Fibroblast of pulmonary artery (primary cell): ENCODE measurements at regions not wholly inside any gene's neighbourhood (a gene's known extent, or its start where the extent isn't known, plus 50 kb on each side); places are given as distances from the start of the nearest gene placed in this dataset.

Experiments
- DNase-seq: peaks from one replicate; pipeline ENCODE4 v3.0.0-alpha.2; 2010; ENCODE audit warnings: low read depth
- H3K4me3 ChIP-seq: replicated peaks from 2 replicates; pipeline ENCODE4 v1.5.1; 2011; ENCODE audit warnings: low read depth, mild to moderate bottlenecking, control low read depth, low read length, moderate library complexity
- TF ChIP-seq, protein P1 (sequence below): IDR thresholded peaks from 2 replicates; pipeline ENCODE4 v1.5.1; 2011; ENCODE audit warnings: mild to moderate bottlenecking, control low read depth, low read length, inconsistent platforms; ENCODE audit errors: missing control alignments

DNA sequence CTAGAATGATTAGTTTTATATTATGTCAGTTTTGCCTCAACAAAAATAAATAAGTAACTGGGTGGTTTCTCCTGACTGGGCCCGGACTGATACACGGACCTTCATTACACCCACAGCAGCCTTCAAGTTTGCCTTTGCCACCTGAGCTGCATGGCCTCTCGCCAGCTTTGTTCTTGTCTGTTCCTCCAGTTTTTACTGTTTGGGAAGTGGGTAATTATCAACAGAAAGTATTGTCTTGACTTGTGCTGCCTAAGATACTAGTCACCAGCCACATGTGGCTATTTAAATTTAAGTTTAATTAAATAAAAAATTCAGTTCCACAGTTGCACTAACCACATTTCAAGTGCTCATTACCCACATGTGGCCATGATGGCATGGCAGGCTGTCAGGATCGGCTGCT, 74.7 kb upstream of the INTU start:
- no peak overlapping the region for H3K4me3 ChIP-seq
- no peak for DNase-seq
- TF ChIP-seq, protein P1, sequence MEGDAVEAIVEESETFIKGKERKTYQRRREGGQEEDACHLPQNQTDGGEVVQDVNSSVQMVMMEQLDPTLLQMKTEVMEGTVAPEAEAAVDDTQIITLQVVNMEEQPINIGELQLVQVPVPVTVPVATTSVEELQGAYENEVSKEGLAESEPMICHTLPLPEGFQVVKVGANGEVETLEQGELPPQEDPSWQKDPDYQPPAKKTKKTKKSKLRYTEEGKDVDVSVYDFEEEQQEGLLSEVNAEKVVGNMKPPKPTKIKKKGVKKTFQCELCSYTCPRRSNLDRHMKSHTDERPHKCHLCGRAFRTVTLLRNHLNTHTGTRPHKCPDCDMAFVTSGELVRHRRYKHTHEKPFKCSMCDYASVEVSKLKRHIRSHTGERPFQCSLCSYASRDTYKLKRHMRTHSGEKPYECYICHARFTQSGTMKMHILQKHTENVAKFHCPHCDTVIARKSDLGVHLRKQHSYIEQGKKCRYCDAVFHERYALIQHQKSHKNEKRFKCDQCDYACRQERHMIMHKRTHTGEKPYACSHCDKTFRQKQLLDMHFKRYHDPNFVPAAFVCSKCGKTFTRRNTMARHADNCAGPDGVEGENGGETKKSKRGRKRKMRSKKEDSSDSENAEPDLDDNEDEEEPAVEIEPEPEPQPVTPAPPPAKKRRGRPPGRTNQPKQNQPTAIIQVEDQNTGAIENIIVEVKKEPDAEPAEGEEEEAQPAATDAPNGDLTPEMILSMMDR, result no peak

DNA sequence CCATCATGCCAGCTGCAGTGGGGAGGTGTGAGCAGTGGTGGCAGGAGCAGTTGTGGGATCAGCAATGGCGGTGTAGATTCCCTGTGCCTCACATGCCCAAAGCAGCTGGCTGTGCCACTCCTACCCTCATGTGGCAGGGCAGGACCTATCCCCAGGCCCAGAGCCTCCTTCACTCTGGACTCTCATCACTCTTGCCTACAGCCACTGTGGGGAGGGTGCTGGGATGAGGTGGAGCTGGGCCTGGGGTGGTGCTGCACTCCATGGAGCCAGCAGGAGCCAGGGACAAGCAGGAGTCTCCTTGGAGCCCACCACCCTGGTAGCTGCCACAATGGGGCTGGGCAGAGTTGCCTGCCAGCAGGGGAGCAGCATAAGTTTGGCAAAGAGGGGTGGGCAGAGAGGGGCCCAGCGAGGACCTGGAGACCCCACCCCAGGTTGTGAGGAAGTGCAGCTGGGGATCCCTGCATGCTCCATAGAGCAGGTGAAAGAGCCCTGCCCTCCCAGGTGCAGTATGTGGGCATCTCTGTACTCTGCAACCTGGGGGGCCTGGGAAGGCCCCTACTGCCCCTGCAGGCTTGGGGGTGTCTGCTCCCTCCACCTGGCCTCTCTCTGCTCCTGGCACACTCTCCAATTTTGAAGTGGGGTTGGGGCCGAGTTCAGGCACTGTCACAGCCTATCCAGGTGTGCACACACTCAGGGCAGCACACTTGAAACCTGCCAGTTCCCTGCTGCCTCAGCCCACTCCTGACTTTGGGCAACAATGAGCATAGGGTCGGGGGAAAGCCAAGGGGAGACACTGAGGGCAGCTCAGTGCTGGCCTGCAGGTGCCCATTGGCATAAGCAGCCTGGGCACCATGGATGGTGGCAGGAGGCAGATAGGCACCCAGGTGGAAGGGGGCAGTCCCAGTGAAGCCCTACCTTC, 74.0 kb upstream of the INTU start:
- TF ChIP-seq, protein P1, result no peak
- no peak for DNase-seq
- H3K4me3 ChIP-seq, result no peak overlapping the region

DNA sequence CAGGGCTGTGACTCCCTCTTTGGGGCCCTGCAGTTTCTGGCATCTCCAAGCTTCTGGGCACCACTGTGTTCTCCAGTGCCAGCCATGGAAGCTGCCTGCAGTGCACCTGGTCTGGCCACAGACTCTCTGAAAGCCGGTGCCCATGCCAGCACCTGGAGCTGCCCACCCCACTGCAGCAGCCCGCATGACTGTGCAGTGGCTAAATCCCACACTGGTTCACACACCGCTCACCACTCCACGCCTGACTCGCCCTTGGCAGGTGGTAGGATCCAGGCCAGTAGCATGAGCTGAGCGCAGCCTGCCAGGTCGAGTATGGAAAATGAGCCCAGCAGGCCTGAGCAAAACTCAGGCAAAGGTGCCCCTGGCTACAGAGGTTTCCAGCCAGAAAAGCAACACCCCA, 72.8 kb upstream of the INTU start:
- TF ChIP-seq, protein P1, result no peak
- DNase-seq, result no peak
- no peak overlapping the region for H3K4me3 ChIP-seq

DNA sequence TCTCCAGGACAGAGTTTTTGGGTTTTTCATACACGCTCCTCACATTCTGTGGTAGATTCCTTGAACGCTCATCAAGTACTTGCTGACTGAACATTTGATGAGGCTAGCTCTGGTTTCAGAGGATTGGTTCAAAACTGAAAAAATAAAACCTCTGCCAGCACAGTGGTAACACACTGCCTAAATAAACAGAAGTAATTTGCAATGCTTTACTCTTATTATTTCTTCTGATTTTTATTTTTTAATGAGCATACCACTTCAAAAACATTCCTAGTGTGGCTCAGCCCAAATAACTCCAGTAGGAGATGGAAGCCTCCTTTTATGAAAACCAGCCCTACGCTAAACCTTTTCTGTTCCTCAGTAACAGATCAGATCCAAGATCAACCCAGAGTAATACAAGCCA, 72.0 kb upstream of the INTU start:
- DNase-seq, result no peak
- TF ChIP-seq, protein P1, result no peak

DNA sequence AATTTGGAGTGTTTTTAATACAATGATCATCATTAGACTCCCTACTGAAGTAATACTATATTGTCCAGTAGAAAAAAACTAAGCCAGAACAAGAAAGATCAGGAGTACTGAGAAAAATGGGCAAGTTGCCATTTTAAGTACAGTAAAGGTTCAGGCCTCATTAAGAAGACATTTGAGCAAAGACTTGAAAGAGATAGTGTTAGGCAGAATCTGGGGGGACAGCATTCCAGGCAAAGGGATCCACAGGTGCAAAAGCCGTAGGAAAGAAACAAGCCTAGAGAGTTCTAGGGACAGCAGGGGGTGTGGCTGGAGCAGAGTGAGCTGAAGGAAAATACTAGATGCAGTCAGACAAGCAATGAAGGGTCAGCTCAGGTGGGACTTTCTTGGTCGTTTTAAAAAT, 58.1 kb upstream of the INTU start:
- TF ChIP-seq, protein P1, result no peak
- H3K4me3 ChIP-seq, result no peak overlapping the region
- no peak for DNase-seq

More for the DNA sequence above, 72.0 kb upstream of the INTU start:
- H3K4me3 ChIP-seq, result no peak overlapping the region

DNA sequence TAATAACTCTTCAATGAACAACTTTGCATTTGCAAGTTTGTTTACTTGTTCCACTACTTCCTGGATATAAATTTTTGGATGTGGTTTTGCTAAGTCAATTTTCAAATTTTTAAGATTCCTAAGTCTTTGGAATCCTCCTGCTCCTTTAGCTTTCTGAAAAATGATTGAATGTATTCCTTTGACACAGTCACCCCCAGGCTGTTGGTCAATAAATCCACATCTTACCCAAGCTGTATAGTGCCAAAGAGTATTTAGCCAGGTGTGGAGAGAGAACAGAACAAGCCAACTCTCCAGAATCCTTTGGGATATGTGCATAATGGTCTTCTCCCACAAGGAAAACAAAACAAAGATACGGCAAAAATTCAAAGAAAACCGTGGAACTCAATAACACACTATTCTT, 56.9 kb upstream of the INTU start:
- TF ChIP-seq, protein P1, result no peak

DNA sequence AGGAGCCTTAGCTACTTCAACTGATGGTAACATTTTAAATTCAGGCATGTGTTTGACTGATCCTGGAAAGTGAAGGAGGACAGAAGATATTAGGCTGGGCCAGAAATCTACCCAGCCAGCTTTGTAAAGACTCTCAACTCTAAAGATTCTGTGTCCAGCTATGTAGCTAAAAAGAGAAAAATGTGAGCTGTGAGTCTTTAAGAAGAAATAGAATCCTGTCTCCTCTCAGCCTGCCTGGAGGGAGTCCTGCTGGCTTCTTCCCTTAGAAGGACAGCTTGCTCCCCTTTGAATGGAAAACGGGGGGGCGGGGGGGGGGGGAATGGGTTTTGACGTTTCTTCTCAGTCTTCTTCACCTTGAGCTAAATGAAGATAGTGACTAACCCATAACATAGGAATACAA, 54.3 kb upstream of the INTU start:
- H3K4me3 ChIP-seq, result no peak overlapping the region
- TF ChIP-seq, protein P1, result no peak
- DNase-seq, result no peak

More for the DNA sequence above, 56.9 kb upstream of the INTU start:
- no peak for DNase-seq
- no peak overlapping the region for H3K4me3 ChIP-seq
